RWPE2 (cell line): ENCODE measurements at regions not wholly inside any gene's neighbourhood (a gene's known extent, or its start where the extent isn't known, plus 50 kb on each side); places are given as distances from the start of the nearest gene placed in this dataset.
"Not testable (repeated sequence)": the region's sequence is repeated elsewhere in the genome, so short reads cannot be mapped to it uniquely, and the experiment has no call there.

Experiments
- ATAC-seq: fragments of 200-7000 bp; cut with Tn5 transposase; 3 replicates; pipeline ENCODE4 v1.9.1; 2021; ENCODE audit warnings: low read depth
- DNase-seq: peaks from one replicate; pipeline ENCODE4 v3.0.0-alpha.2; 2020; ENCODE audit warnings: low spot score
- H3K27ac ChIP-seq: fragments of 450-650 bp; 2 replicates; pipeline ENCODE4 v1.5.1; 2017; ENCODE audit warnings: mild to moderate bottlenecking; ENCODE audit not compliant: poor library complexity, severe bottlenecking
- H3K27me3 ChIP-seq: fragments of 250-450 bp; sonication (Bioruptor Pico); 2 replicates; pipeline ENCODE4 v1.5.1; 2021; ENCODE audit warnings: mild to moderate bottlenecking, moderate library complexity; ENCODE audit not compliant: insufficient read depth, poor library complexity, severe bottlenecking
- H3K36me3 ChIP-seq: fragments of 250-450 bp; sonication (Bioruptor Pico); 2 replicates; pipeline ENCODE4 v1.5.1; 2020; ENCODE audit warnings: low read depth, mild to moderate bottlenecking, moderate library complexity
- H3K4me1 ChIP-seq: fragments of 250-450 bp; sonication (Bioruptor Pico); 2 replicates; pipeline ENCODE4 v1.5.1; 2021; ENCODE audit warnings: mild to moderate bottlenecking, moderate library complexity; ENCODE audit not compliant: insufficient read depth, poor library complexity, severe bottlenecking
- H3K4me3 ChIP-seq: fragments of 250-450 bp; sonication (Bioruptor Pico); 2 replicates; pipeline ENCODE4 v1.5.1; 2021; ENCODE audit warnings: mild to moderate bottlenecking, moderate library complexity; ENCODE audit not compliant: severe bottlenecking
- H3K9me3 ChIP-seq: fragments of 250-450 bp; sonication (Bioruptor Pico); 2 replicates; pipeline ENCODE4 v1.5.1; 2021; ENCODE audit warnings: mild to moderate bottlenecking, moderate library complexity; ENCODE audit not compliant: severe bottlenecking
- CTCF ChIP-seq: fragments of 450-650 bp; IDR thresholded peaks from one replicate; pipeline ENCODE4 v1.5.1; 2017; ENCODE audit warnings: mild to moderate bottlenecking, moderate library complexity; ENCODE audit not compliant: poor library complexity, severe bottlenecking

GRCh38 chrX:55841962-55842752 is 124.6 kb downstream of the RRAGB start:
- Histone ChIP-seq H3K36me3 (no peaks in the 10 kb centered on the region), H3K9me3 (no peaks in the 10 kb centered on the region), H3K4me1 (no peaks in the 10 kb centered on the region), H3K27me3 (no peaks in the 10 kb centered on the region), H3K27ac (no peak overlapping the region), H3K4me3 (no peak overlapping the region)
- TF ChIP-seq CTCF = no peak
- ATAC-seq = no peak
- no peak for DNase-seq

- not testable (repeated sequence) for H3K27me3 ChIP-seq, DNase-seq, H3K27ac ChIP-seq, H3K4me3 ChIP-seq, ATAC-seq, H3K36me3 ChIP-seq, H3K9me3 ChIP-seq, H3K4me1 ChIP-seq
Measured at GRCh38 chrX:55866779-55867178, 149.2 kb downstream of the RRAGB start.

GRCh38 chrX:55867181-55867651 is 149.7 kb downstream of the RRAGB start:
- Histone ChIP-seq H3K4me3 (no peak overlapping the region), H3K36me3 (no peaks in the 10 kb centered on the region), H3K27ac (no peak overlapping the region), H3K9me3 (no peaks in the 10 kb centered on the region), H3K4me1 (no peaks in the 10 kb centered on the region), H3K27me3 (no peaks in the 10 kb centered on the region)
- DNase-seq = no peak
- peak; percentile 45; the same call in 1 of the 3 replicates for ATAC-seq
- TF ChIP-seq CTCF = no peak

GRCh38 chrX:55867708-55868107 is 150.2 kb downstream of the RRAGB start:
- H3K27me3 ChIP-seq = no peaks in the 10 kb centered on the region
- no peaks in the 10 kb centered on the region for H3K9me3 ChIP-seq
- no peaks in the 10 kb centered on the region for H3K36me3 ChIP-seq
- DNase-seq = no peak
- ATAC-seq = no peak
- H3K27ac ChIP-seq = no peak overlapping the region
- TF ChIP-seq CTCF = no peak
- H3K4me3 ChIP-seq = no peak overlapping the region
- H3K4me1 ChIP-seq = no peaks in the 10 kb centered on the region

- Histone ChIP-seq H3K36me3 (no peaks in the 10 kb centered on the region), H3K4me1 (no peaks in the 10 kb centered on the region), H3K27me3 (no peaks in the 10 kb centered on the region), H3K9me3 (no peaks in the 10 kb centered on the region), H3K27ac (no peak overlapping the region), H3K4me3 (no peak overlapping the region)
- DNase-seq (no peak), ATAC-seq (no peak)
- TF ChIP-seq CTCF = no peak
Measured at GRCh38 chrX:55874807-55875206, 157.3 kb downstream of the RRAGB start.

- not testable (repeated sequence) for H3K36me3 ChIP-seq, ATAC-seq, H3K4me1 ChIP-seq, DNase-seq, H3K9me3 ChIP-seq, H3K27ac ChIP-seq, H3K27me3 ChIP-seq, H3K4me3 ChIP-seq
Measured at GRCh38 chrX:55883541-55883940, 166.0 kb downstream of the RRAGB start.
